B cell (primary cell): ENCODE measurements at regions not wholly inside any gene's neighbourhood (a gene's known extent, or its start where the extent isn't known, plus 50 kb on each side); places are given as distances from the start of the nearest gene placed in this dataset.

ENCODE experiments used
- ATAC-seq: fragments of 200-7000 bp; cut with Tn5 transposase; one replicate; pipeline ENCODE4 v1.10.0; 2021; ENCODE audit warnings: low read depth, mild to moderate bottlenecking, moderate number of reproducible peaks, moderate library complexity
- CTCF ChIA-PET: fragments of 350-600 bp; sonication (Branson Sonifier 250); formaldehyde crosslinking; loops from one replicate; lab custom pipeline; 2021; ENCODE audit warnings: antibody characterized with exemption, inconsistent platforms; lab: Charles Lee
- POLR2A ChIA-PET: fragments of 350-600 bp; sonication (Branson Sonifier 250); formaldehyde crosslinking; loops from one replicate; lab custom pipeline; 2021; ENCODE audit warnings: antibody characterized with exemption; lab: Charles Lee
- DNase-seq: peaks from one replicate; pipeline ENCODE4 v3.0.0; 2013
- H2AFZ ChIP-seq: 2 replicates; pipeline ENCODE4 v1.6.1; 2012; ENCODE audit warnings: mild to moderate bottlenecking, low read depth, low read length; ENCODE audit not compliant: insufficient read depth, poor library complexity, severe bottlenecking
- H3K27ac ChIP-seq, 2 donors: 1 replicate in 1 of 2; 2 replicates in 1 of 2; pipeline ENCODE4 v1.5.1; 2012 to 2013; ENCODE audit warnings: low read length in 2 of 2, mild to moderate bottlenecking in 2 of 2, moderate library complexity in 1 of 2
- H3K27me3 ChIP-seq, 4 experiments: fragments of 200-600 bp in 1 of 4; sonication (generic) in 1 of 4; replicated peaks in 1 of 4; 1 replicate in 2 of 4; 2 replicates in 2 of 4; pipeline versions ENCODE4 v1.6.1 to v1.7.0; 2013 to 2016; ENCODE audit warnings: low read length in 3 of 4, mild to moderate bottlenecking in 2 of 4, mixed read lengths in 1 of 4, moderate library complexity in 1 of 4; ENCODE audit not compliant: insufficient read depth in 4 of 4, control insufficient read depth in 3 of 4; ENCODE audit errors: control extremely low read depth in 1 of 4
- H3K36me3 ChIP-seq, 2 experiments: replicated peaks in 1 of 2; 1 replicate in 1 of 2; 2 replicates in 1 of 2; pipeline versions ENCODE4 v1.6.1 to v1.7.1; 2013; ENCODE audit warnings: low read length in 1 of 2; ENCODE audit not compliant: insufficient read depth in 2 of 2, control insufficient read depth in 1 of 2; ENCODE audit errors: control extremely low read depth in 1 of 2, extremely low read depth in 1 of 2
- H3K4me1 ChIP-seq, 2 donors: fragments of 200-600 bp in 1 of 2; sonication (generic) in 1 of 2; 1 replicate in 1 of 2; 2 replicates in 1 of 2; pipeline versions ENCODE4 v1.5.1 to v1.6.1; 2013 to 2017; ENCODE audit warnings: low read length in 2 of 2; ENCODE audit not compliant: control insufficient read depth in 2 of 2, insufficient read depth in 2 of 2
- H3K4me2 ChIP-seq: replicated peaks from 2 replicates; pipeline ENCODE3; 2012; ENCODE audit warnings: mild to moderate bottlenecking, low read depth, low read length; ENCODE audit not compliant: poor library complexity, severe bottlenecking
- H3K4me3 ChIP-seq, 5 experiments: fragments of 200-600 bp in 1 of 5; sonication (generic) in 1 of 5; 1 replicate in 3 of 5; 2 replicates in 2 of 5; pipeline versions ENCODE4 v1.5.1 to v1.7.0; 2011 to 2016; ENCODE audit warnings: low read length in 4 of 5, mild to moderate bottlenecking in 4 of 5, low read depth in 2 of 5, control low read depth in 1 of 5, moderate library complexity in 1 of 5; ENCODE audit not compliant: insufficient read depth in 1 of 5; ENCODE audit errors: control extremely low read depth in 1 of 5, extremely low read depth in 1 of 5
- H3K79me2 ChIP-seq: fragments of 200-600 bp; sonication (generic); one replicate; pipeline ENCODE4 v1.6.0; 2016; ENCODE audit warnings: low read length; ENCODE audit not compliant: control insufficient read depth, insufficient read depth
- H3K9ac ChIP-seq: fragments of 200-600 bp; sonication (generic); 2 replicates; pipeline ENCODE4 v1.6.1; 2017; ENCODE audit warnings: mild to moderate bottlenecking, low read length, moderate library complexity
- H3K9me3 ChIP-seq, 3 donors: one replicate each; pipeline versions ENCODE4 v1.6.1 to v1.7.1; 2013; ENCODE audit warnings: low read length in 2 of 3; ENCODE audit not compliant: control insufficient read depth in 2 of 3, insufficient read depth in 1 of 3; ENCODE audit errors: control extremely low read depth in 1 of 3
- H4K20me1 ChIP-seq: 2 replicates; pipeline ENCODE4 v1.6.0; 2012; ENCODE audit warnings: mild to moderate bottlenecking, low read length; ENCODE audit not compliant: insufficient read depth, control insufficient read depth, poor library complexity, severe bottlenecking
- H3K27ac Mint-ChIP-seq: one replicate; pipeline ENCODE4 v1.8.0; 2021; ENCODE audit warnings: mixed read lengths
- H3K27me3 Mint-ChIP-seq: one replicate; pipeline ENCODE4 v1.8.0; 2021; ENCODE audit warnings: mixed read lengths
- H3K4me1 Mint-ChIP-seq: one replicate; pipeline ENCODE4 v1.8.0; 2021; ENCODE audit warnings: mixed read lengths
- H3K4me3 Mint-ChIP-seq: one replicate; pipeline ENCODE4 v1.8.0; 2021; ENCODE audit warnings: mixed read lengths
- H3K9me3 Mint-ChIP-seq: one replicate; pipeline ENCODE4 v1.8.0; 2022; ENCODE audit warnings: mixed read lengths; ENCODE audit not compliant: insufficient read depth
- EZH2 ChIP-seq: IDR thresholded peaks from 2 replicates; pipeline ENCODE4 v1.6.1; 2012; ENCODE audit warnings: borderline replicate concordance, low read depth, mild to moderate bottlenecking, moderate library complexity, low read length; ENCODE audit not compliant: insufficient read depth, poor library complexity, severe bottlenecking
- WGBS: methylation state at CpG from one replicate; pipeline ENCODE4 v1.1.5; 2013; ENCODE audit warnings: missing lambda C conversion rate; ENCODE audit not compliant: insufficient coverage; 5-methylcytosine and 5-hydroxymethylcytosine counted together
- intact Hi-C: fragments of 100-400 bp; cut with micrococcal nuclease; formaldehyde crosslinking; loops from one replicate; pipeline ENCODE4 v1.10.0; 2022
- TF ChIP-seq, protein P1 (sequence below): fragments of 200-600 bp; IDR thresholded peaks from one replicate; pipeline ENCODE4 v1.8.0; 2022; ENCODE audit warnings: antibody characterized with exemption, mild to moderate bottlenecking

GRCh38 chr9:2925016-2925415 is 81.1 kb upstream of the PUM3 start:
- no peak for TF ChIP-seq EZH2
- TF ChIP-seq, protein P1, sequence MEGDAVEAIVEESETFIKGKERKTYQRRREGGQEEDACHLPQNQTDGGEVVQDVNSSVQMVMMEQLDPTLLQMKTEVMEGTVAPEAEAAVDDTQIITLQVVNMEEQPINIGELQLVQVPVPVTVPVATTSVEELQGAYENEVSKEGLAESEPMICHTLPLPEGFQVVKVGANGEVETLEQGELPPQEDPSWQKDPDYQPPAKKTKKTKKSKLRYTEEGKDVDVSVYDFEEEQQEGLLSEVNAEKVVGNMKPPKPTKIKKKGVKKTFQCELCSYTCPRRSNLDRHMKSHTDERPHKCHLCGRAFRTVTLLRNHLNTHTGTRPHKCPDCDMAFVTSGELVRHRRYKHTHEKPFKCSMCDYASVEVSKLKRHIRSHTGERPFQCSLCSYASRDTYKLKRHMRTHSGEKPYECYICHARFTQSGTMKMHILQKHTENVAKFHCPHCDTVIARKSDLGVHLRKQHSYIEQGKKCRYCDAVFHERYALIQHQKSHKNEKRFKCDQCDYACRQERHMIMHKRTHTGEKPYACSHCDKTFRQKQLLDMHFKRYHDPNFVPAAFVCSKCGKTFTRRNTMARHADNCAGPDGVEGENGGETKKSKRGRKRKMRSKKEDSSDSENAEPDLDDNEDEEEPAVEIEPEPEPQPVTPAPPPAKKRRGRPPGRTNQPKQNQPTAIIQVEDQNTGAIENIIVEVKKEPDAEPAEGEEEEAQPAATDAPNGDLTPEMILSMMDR: no peak
- no peak overlapping the region for H2AFZ ChIP-seq
- no peak overlapping the region for H3K27ac Mint-ChIP-seq
- H3K4me3 Mint-ChIP-seq: no peak overlapping the region
- ATAC-seq (no peak), DNase-seq (no peak)
- intact Hi-C loops: no loop called here
- no peak overlapping the region for H3K4me3 ChIP-seq
- no peaks in the 10 kb centered on the region for H3K9me3 ChIP-seq
- no peaks in the 10 kb centered on the region for H3K79me2 ChIP-seq
- no peak overlapping the region for H3K27ac ChIP-seq
- no peaks in the 10 kb centered on the region for H3K4me1 ChIP-seq
- no peaks in the 10 kb centered on the region for H4K20me1 ChIP-seq
- H3K27me3 ChIP-seq: peaks cover 0 to 6% (median 0%) of the 10 kb centered on the region in 4 experiments
- 94% methylated on average over 2 of the region's 5 CpGs for WGBS
- H3K27me3 Mint-ChIP-seq: peaks cover 6% of the 10 kb centered on the region
- POLR2A ChIA-PET: no interaction called here
- H3K4me2 ChIP-seq: no peak overlapping the region
- H3K9me3 Mint-ChIP-seq: peaks cover 5% of the 10 kb centered on the region
- H3K36me3 ChIP-seq: no peaks in the 10 kb centered on the region
- H3K4me1 Mint-ChIP-seq: no peaks in the 10 kb centered on the region
- H3K9ac ChIP-seq: no peak overlapping the region
- CTCF ChIA-PET: no interaction called here

- Histone ChIP-seq H3K27ac (no peak overlapping the region), H3K4me2 (no peak overlapping the region), H3K9me3 (no peaks in the 10 kb centered on the region), H3K9ac (no peak overlapping the region), H3K36me3 (no peaks in the 10 kb centered on the region), H3K79me2 (no peaks in the 10 kb centered on the region), H4K20me1 (no peaks in the 10 kb centered on the region), H3K4me3 (no peak overlapping the region), H2AFZ (no peak overlapping the region), H3K27me3 (peaks cover 0 to 6% (median 0%) of the 10 kb centered on the region in 4 experiments), H3K4me1 (no peaks in the 10 kb centered on the region)
- TF ChIP-seq, protein P1: no peak
- no peak for TF ChIP-seq EZH2
- no peaks in the 10 kb centered on the region for H3K4me1 Mint-ChIP-seq
- no peak overlapping the region for H3K4me3 Mint-ChIP-seq
- ATAC-seq: no peak
- ChIA-PET POLR2A (no interaction called here), CTCF (no interaction called here)
- peaks cover 5% of the 10 kb centered on the region for H3K9me3 Mint-ChIP-seq
- intact Hi-C loops: no loop called here
- H3K27ac Mint-ChIP-seq: no peak overlapping the region
- H3K27me3 Mint-ChIP-seq: peaks cover 6% of the 10 kb centered on the region
- WGBS: 86% methylated on average over 1 of the region's 3 CpGs
- no peak for DNase-seq
Measured at GRCh38 chr9:2924380-2924768, 80.5 kb upstream of the PUM3 start.
